ENCODE measurements at regions not wholly inside any gene's neighbourhood (a gene's known extent, or its start where the extent isn't known, plus 50 kb on each side); places are given as distances from the start of the nearest gene placed in this dataset.

GRCh38 chrX:30504309-30504708, 73.3 kb downstream of the TASL start:
- DNase-seq, result peak; percentile 39

- DNase-seq, result no peak
Observed at GRCh38 chrX:30495468-30495867, 82.1 kb downstream of the TASL start.

GRCh38 chrX:30493348-30493747, 84.2 kb downstream of the TASL start:
- no peak for DNase-seq

GRCh38 chrX:30489323-30489722, 88.2 kb downstream of the TASL start:
- DNase-seq, result no peak

- no peak for DNase-seq
Observed at GRCh38 chrX:30488092-30488491, 89.5 kb downstream of the TASL start.

GRCh38 chrX:30483996-30484395, 93.6 kb downstream of the TASL start:
- no peak for DNase-seq

- DNase-seq, result no peak
Observed at GRCh38 chrX:30468471-30468870, 109.1 kb downstream of the TASL start.

Data from NCI-H1694 (cell line).